HG03442 (cell line): ENCODE measurements at regions not wholly inside any gene's neighbourhood (a gene's known extent, or its start where the extent isn't known, plus 50 kb on each side); places are given as distances from the start of the nearest gene placed in this dataset.
"Not testable (repeated sequence)": the region's sequence is repeated elsewhere in the genome, so short reads cannot be mapped to it uniquely, and the experiment has no call there.

ENCODE experiments used
- ATAC-seq: cut with Tn5 transposase; IDR thresholded peaks from one replicate; pipeline ENCODE4 v1.9.1; 2021; ENCODE audit warnings: mild to moderate bottlenecking, moderate library complexity; ENCODE audit not compliant: unreplicated experiment

- ATAC-seq: no peak
These were observed 261.3 kb upstream of the CHRM3 start for GRCh38 chr1:239125027-239125426.

GRCh38 chr1:239123260-239123659 lies 263.1 kb upstream of the CHRM3 start:
- no peak for ATAC-seq

- ATAC-seq: no peak
These were observed 274.1 kb upstream of the CHRM3 start for GRCh38 chr1:239112101-239112935.

- no peak for ATAC-seq
These were observed 278.7 kb upstream of the CHRM3 start for GRCh38 chr1:239107676-239108075.

- ATAC-seq: not testable (repeated sequence)
These were observed 279.7 kb upstream of the CHRM3 start for GRCh38 chr1:239106689-239107088.

- no peak for ATAC-seq
These were observed 287.8 kb upstream of the CHRM3 start for GRCh38 chr1:239098400-239099037.

GRCh38 chr1:239091537-239091936 lies 294.8 kb upstream of the CHRM3 start:
- ATAC-seq: no peak

- no peak for ATAC-seq
These were observed 301.8 kb upstream of the CHRM3 start for GRCh38 chr1:239084459-239085080.

- not testable (repeated sequence) for ATAC-seq
These were observed 304.4 kb upstream of the CHRM3 start for GRCh38 chr1:239081947-239082346.

- no peak for ATAC-seq
These were observed 318.9 kb upstream of the CHRM3 start for GRCh38 chr1:239067480-239067879.

GRCh38 chr1:239067058-239067457 lies 319.3 kb upstream of the CHRM3 start:
- ATAC-seq: no peak

- no peak for ATAC-seq
These were observed 324.6 kb upstream of the CHRM3 start for GRCh38 chr1:239061770-239062169.

GRCh38 chr1:239058190-239058589 lies 328.2 kb upstream of the CHRM3 start:
- ATAC-seq: no peak

- no peak for ATAC-seq
These were observed 329.4 kb upstream of the CHRM3 start for GRCh38 chr1:239056940-239057339.

- ATAC-seq: no peak
These were observed 333.1 kb upstream of the CHRM3 start for GRCh38 chr1:239053279-239053678.

- ATAC-seq: no peak
These were observed 336.8 kb upstream of the CHRM3 start for GRCh38 chr1:239049571-239049970.

- no peak for ATAC-seq
These were observed 341.5 kb upstream of the CHRM3 start for GRCh38 chr1:239044829-239045228.

- ATAC-seq: no peak
These were observed 345.8 kb upstream of the CHRM3 start for GRCh38 chr1:239040523-239040922.

GRCh38 chr1:239031310-239031709 lies 355.1 kb upstream of the CHRM3 start:
- ATAC-seq: no peak

GRCh38 chr1:239025997-239026694 lies 360.2 kb upstream of the CHRM3 start:
- ATAC-seq: no peak

- ATAC-seq: peak; percentile 50
These were observed 361.1 kb upstream of the CHRM3 start for GRCh38 chr1:239025223-239025622.
